SK-N-MC (cell line): ENCODE measurements at regions not wholly inside any gene's neighbourhood (a gene's known extent, or its start where the extent isn't known, plus 50 kb on each side); places are given as distances from the start of the nearest gene placed in this dataset.
"Not testable (repeated sequence)": the region's sequence is repeated elsewhere in the genome, so short reads cannot be mapped to it uniquely, and the experiment has no call there.

Experiments
- EZH2 ChIP-seq: fragments of 200-600 bp; sonication (generic); IDR thresholded peaks from one replicate; pipeline ENCODE4 v1.6.1; 2017; ENCODE audit warnings: antibody characterized with exemption
- FOXP2 ChIP-seq: optimal IDR thresholded peaks from 2 replicates; pipeline ENCODE3; 2011; ENCODE audit warnings: mild to moderate bottlenecking, moderate library complexity; ENCODE audit not compliant: insufficient read depth; ENCODE audit errors: extremely low read length, control extremely low read depth
- POLR2AphosphoS5 ChIP-seq: IDR thresholded peaks from 2 replicates; pipeline ENCODE4 v1.6.1; 2012; ENCODE audit warnings: mild to moderate bottlenecking, low read depth, low read length, borderline replicate concordance

DNA sequence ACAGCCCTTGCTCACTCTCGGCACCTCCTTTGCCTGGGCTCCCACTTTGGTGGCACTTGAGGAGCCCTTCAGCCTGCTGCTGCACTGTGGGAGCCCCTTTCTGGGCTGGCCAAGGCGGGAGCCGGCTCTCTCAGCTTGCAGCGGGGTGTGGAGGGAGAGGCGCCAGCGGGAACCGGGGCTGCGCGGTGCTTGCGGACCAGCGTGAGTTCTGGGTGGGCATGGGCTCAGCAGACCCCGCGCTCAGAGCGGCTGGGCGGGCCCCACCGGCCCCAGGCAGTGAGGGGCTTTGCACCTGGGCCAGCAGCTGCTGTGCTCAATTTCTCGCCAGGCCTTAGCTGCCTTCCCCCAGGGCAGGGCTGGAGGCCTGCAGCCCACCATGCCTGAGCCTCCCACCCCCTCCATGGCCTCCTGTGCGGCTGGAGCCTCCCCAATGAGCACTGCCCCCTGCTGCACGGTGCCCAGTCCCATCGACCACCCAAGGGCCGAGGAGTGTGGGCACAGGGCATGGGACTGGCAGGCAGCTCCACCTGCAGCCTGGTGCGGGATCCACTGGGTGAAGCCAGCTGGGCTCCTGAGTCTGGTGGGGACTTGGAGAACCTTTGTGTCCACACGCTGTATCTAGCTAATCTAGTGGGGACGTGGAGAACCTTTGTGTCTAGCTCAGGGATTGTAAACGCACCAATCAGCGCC lies 586.7 kb upstream of the BCHE start:
- TF ChIP-seq EZH2, POLR2AphosphoS5, FOXP2: not testable (repeated sequence)
